HTR-8/SVneo (cell line): ENCODE measurements at regions not wholly inside any gene's neighbourhood (a gene's known extent, or its start where the extent isn't known, plus 50 kb on each side); places are given as distances from the start of the nearest gene placed in this dataset.
"Not testable (repeated sequence)": the region's sequence is repeated elsewhere in the genome, so short reads cannot be mapped to it uniquely, and the experiment has no call there.

Experiments used
- DNase-seq: peaks from one replicate; pipeline ENCODE4 v3.0.0; 2011; ENCODE audit warnings: low spot score, mixed read lengths; ENCODE audit not compliant: insufficient read length
- FAIRE-seq: peaks from 2 replicates; lab custom pipeline; 2011; peaks lifted over from hg19 to GRCh38; lab: Jason Lieb, UNC

GRCh38 chr19:30681162-30682100 lies 309.2 kb downstream of the ZNF536 start:
- DNase-seq (no peak), FAIRE-seq (no peak)

- FAIRE-seq: not testable (repeated sequence)
These were observed 308.2 kb downstream of the ZNF536 start for GRCh38 chr19:30680399-30680798.

GRCh38 chr19:30679789-30680188 lies 307.6 kb downstream of the ZNF536 start:
- no peak for FAIRE-seq

More at GRCh38 chr19:30680399-30680798, 308.2 kb downstream of the ZNF536 start:
- DNase-seq: not testable (repeated sequence)

GRCh38 chr19:30679153-30679702 lies 307.0 kb downstream of the ZNF536 start:
- FAIRE-seq: no peak

More at GRCh38 chr19:30679789-30680188, 307.6 kb downstream of the ZNF536 start:
- no peak for DNase-seq

GRCh38 chr19:30678168-30678567 lies 306.0 kb downstream of the ZNF536 start:
- no peak for FAIRE-seq
- DNase-seq: no peak

More at GRCh38 chr19:30679153-30679702, 307.0 kb downstream of the ZNF536 start:
- DNase-seq: no peak

- DNase-seq (no peak), FAIRE-seq (no peak)
These were observed 305.5 kb downstream of the ZNF536 start for GRCh38 chr19:30677702-30678101.

- DNase-seq: no peak
- no peak for FAIRE-seq
These were observed 305.0 kb downstream of the ZNF536 start for GRCh38 chr19:30676990-30677679.

GRCh38 chr19:30675086-30675485 lies 302.9 kb downstream of the ZNF536 start:
- DNase-seq (no peak), FAIRE-seq (no peak)

GRCh38 chr19:30674656-30675055 lies 302.5 kb downstream of the ZNF536 start:
- no peak for FAIRE-seq
- no peak for DNase-seq

GRCh38 chr19:30673336-30673735 lies 301.2 kb downstream of the ZNF536 start:
- FAIRE-seq: no peak
- no peak for DNase-seq

GRCh38 chr19:30672926-30673325 lies 300.7 kb downstream of the ZNF536 start:
- no peak for FAIRE-seq

GRCh38 chr19:30671622-30672051 lies 299.5 kb downstream of the ZNF536 start:
- FAIRE-seq (no peak), DNase-seq (no peak)

More at GRCh38 chr19:30672926-30673325, 300.7 kb downstream of the ZNF536 start:
- DNase-seq: no peak

GRCh38 chr19:30671367-30671619 lies 299.1 kb downstream of the ZNF536 start:
- FAIRE-seq: no peak
- no peak for DNase-seq

GRCh38 chr19:30670562-30671366 lies 298.6 kb downstream of the ZNF536 start:
- FAIRE-seq: no peak
- DNase-seq: no peak

- no peak for FAIRE-seq
These were observed 297.8 kb downstream of the ZNF536 start for GRCh38 chr19:30670011-30670329.

GRCh38 chr19:30669329-30670010 lies 297.3 kb downstream of the ZNF536 start:
- FAIRE-seq (no peak), DNase-seq (peak; percentile 41)

More at GRCh38 chr19:30670011-30670329, 297.8 kb downstream of the ZNF536 start:
- DNase-seq: no peak

- FAIRE-seq (no peak), DNase-seq (no peak)
These were observed 296.5 kb downstream of the ZNF536 start for GRCh38 chr19:30668521-30669155.

GRCh38 chr19:30667746-30668145 lies 295.6 kb downstream of the ZNF536 start:
- DNase-seq (no peak), FAIRE-seq (no peak)

- no peak for FAIRE-seq
- no peak for DNase-seq
These were observed 295.0 kb downstream of the ZNF536 start for GRCh38 chr19:30667227-30667626.
